Panc1 (cell line): ENCODE measurements at regions not wholly inside any gene's neighbourhood (a gene's known extent, or its start where the extent isn't known, plus 50 kb on each side); places are given as distances from the start of the nearest gene placed in this dataset.

Source experiments
- CTCF ChIP-seq: fragments of 450-650 bp; IDR thresholded peaks from 2 replicates; pipeline ENCODE4 v1.5.1; 2017; ENCODE audit warnings: mild to moderate bottlenecking
- POLR2AphosphoS5 ChIP-seq: IDR thresholded peaks from 2 replicates; pipeline ENCODE4 v1.6.1; 2012; ENCODE audit warnings: mild to moderate bottlenecking, low read depth, low read length, moderate library complexity
- REST ChIP-seq, 2 experiments: IDR thresholded peaks; 2 replicates each; pipeline ENCODE4 v1.6.1; 2011 to 2012; ENCODE audit warnings: low read depth in 2 of 2, control low read depth in 1 of 2, low read length in 1 of 2, mild to moderate bottlenecking in 1 of 2, moderate library complexity in 1 of 2; ENCODE audit not compliant: insufficient read depth in 1 of 2

GRCh38 chr4:107402291-107402690 is 317.7 kb downstream of the PAPSS1 start:
- no peak for TF ChIP-seq CTCF
- TF ChIP-seq REST (IDR thresholded peaks at IDR 0.05; ENCODE audit: insufficient read depth in 1 of 2, low read depth in 2 of 2, low read length in 1 of 2): no peak
- TF ChIP-seq POLR2AphosphoS5: no peak
